ENCODE measurements at regions not wholly inside any gene's neighbourhood (a gene's known extent, or its start where the extent isn't known, plus 50 kb on each side); places are given as distances from the start of the nearest gene placed in this dataset.

DNA sequence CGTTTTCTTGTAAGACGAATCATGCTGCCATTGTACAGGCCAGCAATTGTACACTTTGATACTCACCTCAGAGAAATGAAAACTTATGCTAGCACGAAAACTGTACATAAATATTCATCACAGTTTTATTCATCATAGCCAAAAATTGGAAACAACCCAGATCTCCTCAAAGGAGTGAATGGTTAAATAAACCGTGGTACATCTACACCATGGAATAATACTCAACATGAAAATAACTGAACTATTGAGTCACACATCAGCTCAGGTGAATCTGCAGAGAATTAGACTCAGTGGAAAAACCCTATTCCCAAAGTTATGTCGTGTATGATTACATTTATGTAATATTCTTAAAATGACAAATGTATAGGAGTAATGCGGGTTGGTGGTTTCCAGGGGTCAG lies 251.0 kb upstream of the HDAC4 start:
- BruUV-seq (replicated peaks): no TSS peak
- Histone ChIP-seq H3K27me3 (replicated peaks in 1 of 2; ENCODE audit: control insufficient read depth in 2 of 2, insufficient read depth in 2 of 2, low read length in 1 of 2) (no peaks in the 10 kb centered on the region), H2AFZ (ENCODE audit: control insufficient read depth, low read depth, low read length) (no peak overlapping the region), H3K9ac (ENCODE audit: control insufficient read depth, insufficient read depth, low read length) (no peak overlapping the region), H3K79me2 (ENCODE audit: control insufficient read depth, insufficient read depth, low read length) (no peaks in the 10 kb centered on the region), H3K4me1 (ENCODE audit: control insufficient read depth, insufficient read depth, low read length) (no peaks in the 10 kb centered on the region), H3K36me3 (ENCODE audit: control insufficient read depth in 2 of 2, insufficient read depth in 2 of 2, low read length in 1 of 2) (no peaks in the 10 kb centered on the region), H3K9me3 (replicated peaks; ENCODE audit: control insufficient read depth, insufficient read depth, low read length) (no peaks in the 10 kb centered on the region; the same call in 2 of the 3 replicates), H3K4me2 (ENCODE audit: control insufficient read depth, insufficient read depth) (no peak overlapping the region), H3K4me3 (no peak overlapping the region), H4K20me1 (ENCODE audit: control insufficient read depth, insufficient read depth) (no peaks in the 10 kb centered on the region), H3K27ac (ENCODE audit: control insufficient read depth, insufficient read depth) (no peak overlapping the region)
- in situ Hi-C loops (cut with MboI) (no loop called here), intact Hi-C loops (cut with micrococcal nuclease; ENCODE audit: unreplicated experiment) (no loop called here)
- ChIA-PET CTCF (no interaction called here), POLR2A (no interaction called here), RAD21 (ENCODE audit: unreplicated experiment) (no interaction called here), SMC1A (ENCODE audit: uncharacterized antibody, unreplicated experiment) (no interaction called here)
- 20% methylated on average over 6 of the region's 6 CpGs for WGBS (ENCODE audit: insufficient coverage, insufficient replicate concordance, low lambda C conversion rate, missing lambda C conversion rate)
- ATAC-seq: no peak
- no peak for DNase-seq (ENCODE audit: low read depth, low spot score)
- no peak for FAIRE-seq
- TF ChIP-seq ZNF274 (IDR thresholded peaks at IDR 0.05; ENCODE audit: insufficient read depth, insufficient read length) (no peak), SREBF2 (IDR thresholded peaks at IDR 0.05; ENCODE audit: low read length) (no peak), REST (IDR thresholded peaks at IDR 0.05; ENCODE audit: low read depth, low read length) (no peak), PBX3 (IDR thresholded peaks at IDR 0.05; ENCODE audit: insufficient replicate concordance, low read depth, low read length) (no peak), SMAD5 (IDR thresholded peaks at IDR 0.05; ENCODE audit: low read depth) (no peak), CREM (IDR thresholded peaks at IDR 0.05; ENCODE audit: low read depth) (no peak), PML (IDR thresholded peaks at IDR 0.05; ENCODE audit: low read length) (no peak), SIN3A (IDR thresholded peaks at IDR 0.05; ENCODE audit: low read depth, low read length) (no peak), SMAD1 (IDR thresholded peaks at IDR 0.05; ENCODE audit: low read depth, partially characterized antibody) (no peak), POU2F2 (IDR thresholded peaks at IDR 0.05; ENCODE audit: borderline replicate concordance, low read depth, low read length) (no peak), BCL11A (IDR thresholded peaks at IDR 0.05; ENCODE audit: low read depth, low read length) (no peak), RUNX3 (IDR thresholded peaks at IDR 0.05; ENCODE audit: low read length) (no peak)

Measured in GM12878 (cell line).